Small intestine (tissue), 7 donors: ENCODE measurements at regions not wholly inside any gene's neighbourhood (a gene's known extent, or its start where the extent isn't known, plus 50 kb on each side); places are given as distances from the start of the nearest gene placed in this dataset.
A peak's percentile ranks its signal among the peaks of the same experiment; 100 is the strongest.

Source experiments
- DNase-seq, 2 donors: peaks; one replicate each; pipeline versions ENCODE4 v3.0.0 to v3.0.0-alpha.2; 2013
- FAIRE-seq: peaks from 2 replicates; lab custom pipeline; 2012; peaks lifted over from hg19 to GRCh38; lab: Jason Lieb, UNC
- H3K27ac ChIP-seq, 3 donors: one replicate each; pipeline ENCODE4 v1.5.1; 2013; ENCODE audit warnings: low read length in 2 of 3, mild to moderate bottlenecking in 2 of 3, control low read depth in 1 of 3, inconsistent platforms in 1 of 3, low read depth in 1 of 3, moderate library complexity in 1 of 3
- H3K27me3 ChIP-seq, 3 donors: one replicate each; pipeline ENCODE4 v1.6.1; 2013; ENCODE audit warnings: low read length in 3 of 3, inconsistent platforms in 1 of 3; ENCODE audit not compliant: control insufficient read depth in 3 of 3, insufficient read depth in 3 of 3
- H3K36me3 ChIP-seq, 3 donors: one replicate each; pipeline ENCODE4 v1.6.1; 2013; ENCODE audit warnings: low read length in 3 of 3, inconsistent platforms in 1 of 3, low read depth in 1 of 3, mild to moderate bottlenecking in 1 of 3, moderate library complexity in 1 of 3; ENCODE audit not compliant: control insufficient read depth in 3 of 3, insufficient read depth in 2 of 3
- H3K4me1 ChIP-seq, 3 donors: one replicate each; pipeline ENCODE4 v1.6.1; 2013; ENCODE audit warnings: low read length in 2 of 3, inconsistent platforms in 1 of 3, low read depth in 1 of 3, mild to moderate bottlenecking in 1 of 3, moderate library complexity in 1 of 3; ENCODE audit not compliant: control insufficient read depth in 3 of 3, insufficient read depth in 2 of 3
- H3K4me3 ChIP-seq, 3 donors: one replicate each; pipeline ENCODE4 v1.5.1; 2013; ENCODE audit warnings: low read length in 3 of 3, control low read depth in 1 of 3, inconsistent platforms in 1 of 3, low read depth in 1 of 3, mild to moderate bottlenecking in 1 of 3, moderate library complexity in 1 of 3
- H3K9me3 ChIP-seq, 2 donors: one replicate each; pipeline ENCODE4 v1.6.1; 2013; ENCODE audit warnings: low read depth in 1 of 2, low read length in 1 of 2; ENCODE audit not compliant: control insufficient read depth in 2 of 2, insufficient read depth in 1 of 2
- WGBS, 3 donors: extraction: QIAGEN DNeasy Blood & Tissue Kit; methylation state at CpG; one replicate each; pipeline ENCODE4 v1.1.7; 2013; 5-methylcytosine and 5-hydroxymethylcytosine counted together
- donor health status: healthy with polysubstance abuse.
- donor health status: control.
- donor health status: control.
- donor health status: Bipolar disorder and iron deficiency.
- donor health status: healthy.

- Histone ChIP-seq H3K36me3 (no peaks in the 10 kb centered on the region), H3K4me3 (no peak overlapping the region), H3K4me1 (no peaks in the 10 kb centered on the region), H3K9me3 (no peaks in the 10 kb centered on the region), H3K27me3 (no peaks in the 10 kb centered on the region), H3K27ac (no peak overlapping the region)
- FAIRE-seq (no peak), DNase-seq (no peak)
- 87 to 100% (median 90%) methylated on average over 1 of the region's 1 CpG for WGBS, 3 donors
Observed at GRCh38 chr2:55106148-55106547, 55.9 kb upstream of the RTN4 start.

DNA sequence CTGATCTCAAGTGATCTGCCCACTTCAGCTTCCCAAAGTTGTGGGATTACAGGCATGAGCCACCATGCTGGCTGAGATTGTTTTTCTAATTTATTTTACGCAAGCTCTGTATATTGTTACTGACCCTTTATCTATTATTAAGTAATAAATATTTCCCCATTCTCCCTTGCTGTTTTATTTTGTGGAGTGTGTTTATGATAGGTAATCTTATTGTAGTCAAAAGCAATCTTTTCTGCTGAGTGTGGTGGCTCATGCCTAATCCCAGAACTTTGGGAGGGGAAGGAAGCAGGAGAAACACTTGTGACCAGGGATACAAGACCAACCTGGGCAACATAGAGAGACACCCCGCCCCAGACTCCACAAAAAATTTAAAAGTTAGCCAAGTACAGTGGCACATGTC lies 55.2 kb upstream of the RTN4 start:
- FAIRE-seq (no peak), DNase-seq (no peak)
- Histone ChIP-seq H3K27ac (no peak overlapping the region), H3K9me3 (no peaks in the 10 kb centered on the region), H3K4me3 (no peak overlapping the region), H3K36me3 (no peaks in the 10 kb centered on the region), H3K4me1 (no peaks in the 10 kb centered on the region), H3K27me3 (no peaks in the 10 kb centered on the region)
- whole genome bisulfite sequencing, 3 donors: 93 to 95% (median 95%) methylated on average over 2 of the region's 2 CpGs

GRCh38 chr2:55103046-55103445 lies 52.8 kb upstream of the RTN4 start:
- H3K4me3 ChIP-seq: no peak overlapping the region
- H3K9me3 ChIP-seq: no peaks in the 10 kb centered on the region
- FAIRE-seq (no peak), DNase-seq (no peak)
- peaks cover 0 to 5% (median under 1%) of the 10 kb centered on the region in 3 donors for H3K4me1 ChIP-seq
- 39 to 57% (median 54%) methylated on average over 3 of the region's 3 CpGs for WGBS, 3 donors
- no peaks in the 10 kb centered on the region for H3K36me3 ChIP-seq
- no peak overlapping the region for H3K27ac ChIP-seq
- H3K27me3 ChIP-seq: no peaks in the 10 kb centered on the region

DNA sequence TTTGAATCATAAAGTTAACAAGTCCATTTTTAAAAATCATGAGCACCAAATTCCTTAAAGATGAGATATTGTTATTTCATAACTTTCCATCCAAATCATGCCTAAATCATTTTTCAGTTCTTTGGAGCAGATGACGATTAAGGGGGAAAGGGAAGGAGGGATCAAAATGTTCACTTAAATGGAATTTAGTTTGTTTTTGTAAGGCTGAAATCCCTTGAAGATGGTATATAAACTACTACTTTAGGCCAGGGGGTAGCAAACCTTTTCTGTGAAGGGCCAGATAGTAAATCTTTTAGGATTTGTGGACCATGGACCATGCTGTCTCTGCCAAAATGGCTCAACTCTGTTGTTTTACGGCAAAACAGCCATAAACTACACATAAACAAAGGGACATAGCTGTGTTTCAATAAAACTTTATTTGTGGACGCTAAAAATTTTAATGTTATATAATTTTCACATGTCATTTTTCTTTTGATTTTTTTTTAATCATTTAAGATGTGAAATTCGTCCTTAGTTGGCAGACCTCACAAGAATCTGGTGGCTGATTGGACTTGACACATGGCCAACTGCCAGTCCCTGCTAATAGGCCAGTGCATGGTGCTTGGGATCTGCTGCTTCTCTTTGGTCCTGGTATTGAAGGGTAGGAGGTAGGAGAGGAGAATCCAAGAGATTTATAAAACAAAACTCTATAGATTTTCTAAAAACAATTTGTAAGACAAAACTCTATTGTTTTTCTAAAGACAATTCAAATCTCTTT lies 52.0 kb upstream of the RTN4 start:
- Histone ChIP-seq H3K36me3 (no peaks in the 10 kb centered on the region), H3K4me3 (no peak overlapping the region), H3K9me3 (no peaks in the 10 kb centered on the region), H3K27me3 (no peaks in the 10 kb centered on the region), H3K4me1 (peaks cover 0 to 5% (median 5%) of the 10 kb centered on the region in 3 donors), H3K27ac (peak overlapping the region in 1 of 3 donors; percentile 81)
- DNase-seq (no peak), FAIRE-seq (no peak)
- 77 to 88% (median 79%) methylated on average over 4 of the region's 4 CpGs for WGBS, 3 donors

GRCh38 chr2:55101466-55101865 lies 51.2 kb upstream of the RTN4 start:
- FAIRE-seq (no peak), DNase-seq (no peak)
- H3K27ac ChIP-seq: no peak overlapping the region
- no peaks in the 10 kb centered on the region for H3K36me3 ChIP-seq
- H3K4me1 ChIP-seq: peaks cover 0 to 5% (median 5%) of the 10 kb centered on the region in 3 donors
- H3K4me3 ChIP-seq: no peak overlapping the region
- no peaks in the 10 kb centered on the region for H3K9me3 ChIP-seq
- H3K27me3 ChIP-seq: no peaks in the 10 kb centered on the region

DNA sequence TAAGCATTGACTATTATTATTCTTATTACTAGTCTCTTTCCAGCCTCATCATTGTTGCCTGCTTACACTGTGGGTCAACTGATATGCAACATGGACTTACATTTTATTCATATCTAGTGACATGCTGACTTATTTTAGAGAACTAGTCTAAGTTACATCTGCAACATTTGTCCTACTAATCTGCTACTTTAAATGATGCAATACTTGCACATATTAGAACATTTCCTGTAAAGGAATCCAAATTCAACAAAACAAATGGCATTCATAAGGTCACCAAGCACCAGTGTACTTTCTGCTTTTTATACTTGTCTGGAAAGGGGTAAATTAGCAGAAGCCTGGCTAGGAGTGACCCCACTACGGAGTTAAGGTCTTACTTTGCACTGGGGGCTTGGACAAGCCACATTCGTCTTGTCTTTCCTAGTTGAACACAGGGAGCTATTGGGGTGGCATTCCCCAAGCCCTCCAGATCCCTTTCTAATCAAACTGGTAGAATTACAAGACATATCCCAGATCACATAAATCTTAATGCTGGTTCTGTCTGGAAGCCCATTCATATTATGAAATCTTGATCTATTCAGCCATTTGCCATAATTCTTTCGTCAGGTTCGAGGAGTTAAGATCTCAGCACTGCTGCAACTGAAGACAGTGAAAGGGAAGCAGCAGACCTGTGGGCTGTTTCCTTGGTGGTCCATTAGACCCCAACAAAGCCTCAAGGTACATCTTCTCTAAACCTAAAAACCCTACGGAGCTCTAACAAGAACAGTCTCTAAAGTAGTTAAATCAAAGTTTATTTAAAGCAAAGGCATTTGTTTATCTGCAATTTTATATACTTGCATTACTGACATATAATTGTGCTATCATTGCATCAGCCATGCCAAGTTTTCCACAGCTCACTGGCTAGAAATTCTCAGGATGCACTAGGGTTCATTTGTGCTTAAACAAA lies 49.9 kb upstream of the RTN4 start:
- Histone ChIP-seq H3K36me3 (no peaks in the 10 kb centered on the region), H3K4me3 (no peak overlapping the region), H3K27me3 (no peaks in the 10 kb centered on the region), H3K27ac (peak overlapping the region in 1 of 3 donors; percentile 64), H3K9me3 (no peaks in the 10 kb centered on the region), H3K4me1 (peaks cover 0 to 5% (median 5%) of the 10 kb centered on the region in 3 donors)
- FAIRE-seq: no peak
- DNase-seq: no peak
- 67 to 92% (median 73%) methylated on average over 5 of the region's 5 CpGs for WGBS, 3 donors
